GM21737 (cell line): ENCODE measurements at regions not wholly inside any gene's neighbourhood (a gene's known extent, or its start where the extent isn't known, plus 50 kb on each side); places are given as distances from the start of the nearest gene placed in this dataset.

ENCODE experiments used
- ATAC-seq: cut with Tn5 transposase; IDR thresholded peaks from one replicate; pipeline ENCODE4 v1.9.1; 2021; ENCODE audit warnings: mild to moderate bottlenecking, moderate library complexity; ENCODE audit not compliant: unreplicated experiment

DNA sequence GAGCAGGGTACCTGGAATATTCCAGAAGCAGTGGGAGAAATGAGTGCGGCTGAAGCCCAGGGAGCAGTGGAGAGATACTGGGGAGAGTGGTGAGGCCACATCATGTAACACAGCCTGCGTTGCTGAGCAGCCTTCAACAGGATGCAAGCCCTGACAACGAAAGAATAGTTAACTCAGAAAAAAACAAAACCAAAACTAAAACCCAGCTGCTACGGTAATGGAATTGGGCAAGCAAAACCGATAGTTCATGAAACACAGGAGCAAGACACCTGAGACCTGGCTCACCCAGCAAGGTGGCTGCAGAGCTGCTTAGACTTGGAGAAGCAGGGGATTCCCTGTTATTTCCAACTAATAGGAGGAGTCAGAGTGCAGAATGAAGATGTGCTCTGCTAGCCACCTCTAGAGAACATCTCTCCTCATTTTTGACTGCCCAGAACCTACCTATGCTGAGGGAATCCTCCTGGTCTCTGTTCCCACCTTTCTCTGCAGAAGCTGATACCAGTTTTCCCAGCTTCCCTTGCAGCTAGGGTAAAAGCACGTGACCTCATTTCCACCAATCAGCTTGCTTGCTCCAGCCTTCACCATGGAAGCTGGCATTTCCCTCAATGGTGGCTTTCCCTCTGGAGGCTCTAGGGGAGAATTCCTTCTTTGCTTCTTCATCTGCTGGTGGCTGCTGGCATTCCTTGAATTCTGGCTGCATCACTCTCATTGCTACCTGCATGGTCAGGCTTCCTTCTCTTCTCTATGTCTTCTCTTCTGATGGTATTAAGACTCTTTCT lies 59.4 kb upstream of the XYLT1 start:
- ATAC-seq: peak; percentile 84

DNA sequence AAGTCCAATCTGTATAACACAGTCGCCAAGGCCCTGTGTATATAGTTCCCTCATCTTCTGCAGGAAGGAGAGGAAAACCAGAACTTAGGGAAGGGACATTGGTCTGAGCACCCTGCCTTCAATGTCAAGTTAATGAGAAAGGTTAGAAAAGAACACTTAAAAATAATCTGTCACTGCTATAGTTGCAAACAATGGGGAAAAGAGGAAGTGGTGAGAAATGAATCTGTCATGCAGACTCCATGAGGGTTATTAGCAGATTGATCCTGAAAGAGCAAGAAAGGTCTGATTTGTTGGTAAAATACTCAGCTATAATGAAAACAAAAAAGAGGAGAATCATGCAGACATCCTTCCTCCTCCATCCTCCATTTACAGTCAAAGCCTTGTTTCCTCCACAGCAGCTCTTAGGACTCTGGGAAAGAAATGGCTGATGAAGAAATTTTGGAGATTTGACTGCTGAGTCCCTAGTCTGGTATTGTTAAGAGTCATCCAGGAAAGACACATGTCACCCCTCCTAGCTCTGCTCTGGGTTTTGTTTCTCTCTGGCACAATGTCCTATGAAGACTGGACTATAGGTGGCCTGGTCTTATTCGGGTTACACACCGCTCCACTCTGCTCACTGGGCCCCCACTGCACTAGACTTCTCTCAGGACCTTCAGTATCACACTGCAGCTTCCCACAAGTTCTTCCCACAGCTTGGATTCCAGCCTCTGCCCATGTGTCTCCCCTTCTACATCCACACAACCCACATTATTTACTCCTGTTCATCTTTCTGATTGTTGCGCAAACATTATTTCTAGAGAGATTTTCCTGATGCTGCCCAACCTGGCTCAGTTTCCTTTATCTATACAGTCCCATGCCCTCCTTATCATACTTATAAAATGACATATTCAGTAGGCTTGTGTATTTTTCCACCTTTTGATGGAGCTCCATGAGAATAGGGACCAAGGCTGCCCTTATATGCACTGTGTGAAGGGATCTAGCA lies 56.5 kb upstream of the XYLT1 start:
- no peak for ATAC-seq

DNA sequence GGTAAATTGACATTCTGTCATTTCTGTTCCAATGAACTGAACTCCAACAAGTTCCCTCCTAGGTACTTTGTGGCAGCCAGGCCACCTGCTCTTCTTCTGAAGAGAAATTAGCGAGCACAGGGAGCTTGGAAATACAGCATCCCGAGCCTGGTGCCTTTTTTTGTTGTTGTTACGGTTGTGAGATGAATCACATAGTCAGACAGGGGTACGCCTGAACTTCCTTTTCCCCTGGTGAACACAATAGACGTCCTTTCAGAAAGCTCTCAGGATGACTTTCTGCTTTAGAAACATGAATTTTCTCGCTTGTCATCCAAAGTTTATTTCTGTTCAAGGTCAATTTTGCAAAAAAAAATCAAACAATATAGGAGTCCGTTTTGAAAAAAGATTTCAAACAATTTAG lies 53.9 kb upstream of the XYLT1 start:
- no peak for ATAC-seq

DNA sequence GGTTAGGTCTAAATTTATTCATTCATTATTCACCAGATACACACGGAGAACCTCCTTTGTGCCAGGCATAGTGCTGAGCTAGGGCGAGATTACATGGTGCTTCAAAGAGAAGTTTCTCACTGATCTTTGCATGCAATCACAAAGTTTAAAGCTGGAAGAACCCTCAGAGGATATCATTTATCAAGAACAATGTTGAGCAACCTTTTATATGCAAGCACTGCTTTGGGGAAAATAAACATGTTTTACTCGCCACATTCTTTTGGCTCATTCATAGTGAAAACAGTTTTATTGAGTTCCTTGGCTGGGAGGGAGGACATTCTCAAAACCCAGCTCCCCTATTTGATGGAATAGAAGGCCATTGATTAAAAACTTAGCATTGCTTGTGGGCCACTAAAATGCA lies 49.8 kb upstream of the XYLT1 start:
- no peak for ATAC-seq
